Endothelial cell of umbilical vein (primary cell): ENCODE measurements at regions not wholly inside any gene's neighbourhood (a gene's known extent, or its start where the extent isn't known, plus 50 kb on each side); places are given as distances from the start of the nearest gene placed in this dataset.
A peak's percentile ranks its signal among the peaks of the same experiment; 100 is the strongest.

Experiments used
- BruUV-seq: library from RNA; stranded (reverse); fragments of 400-500 nt; replicated peaks from 2 replicates; lab custom pipeline; 2021; lab: Mats Ljungman, UMichigan
- CTCF ChIA-PET: fragments of 300-600, 350-600 bp; sonication (Branson Sonifier 250); formaldehyde crosslinking; loops from one replicate; lab custom pipeline; 2021; ENCODE audit warnings: antibody characterized with exemption, inconsistent platforms; lab: Charles Lee
- POLR2A ChIA-PET: fragments of 300-600, 350-600 bp; sonication (Branson Sonifier 250); formaldehyde crosslinking; loops from one replicate; lab custom pipeline; 2021; ENCODE audit warnings: antibody characterized with exemption, inconsistent platforms; lab: Charles Lee
- DNase-seq: peaks from one replicate; pipeline ENCODE4 v3.0.0-alpha.2; 2011; ENCODE audit warnings: low read depth, low spot score
- FAIRE-seq: peaks from 2 replicates; lab custom pipeline; 2011; peaks lifted over from hg19 to GRCh38; lab: Jason Lieb, UNC
- H2AFZ ChIP-seq: 2 replicates; pipeline ENCODE4 v1.6.0; 2012; ENCODE audit warnings: low read depth, low read length, control low read depth, inconsistent platforms
- H3K27ac ChIP-seq: 2 replicates; pipeline ENCODE4 v1.5.1; 2011; ENCODE audit warnings: low read depth, mild to moderate bottlenecking, control low read depth, low read length, moderate library complexity; ENCODE audit not compliant: insufficient read depth
- H3K27me3 ChIP-seq, 2 experiments: 2 replicates each; pipeline versions ENCODE4 v1.6.0 to v1.6.1; 2011; ENCODE audit warnings: low read length in 2 of 2, mixed read lengths in 1 of 2; ENCODE audit not compliant: control insufficient read depth in 2 of 2, insufficient read depth in 2 of 2
- H3K36me3 ChIP-seq, 2 experiments: 2 replicates in 1 of 2; 3 replicates in 1 of 2; pipeline ENCODE4 v1.5.1; 2011; ENCODE audit warnings: low read length in 2 of 2, mild to moderate bottlenecking in 1 of 2, moderate library complexity in 1 of 2; ENCODE audit not compliant: control insufficient read depth in 2 of 2, insufficient read depth in 2 of 2; ENCODE audit errors: extremely low read depth in 1 of 2
- H3K4me1 ChIP-seq: 3 replicates; pipeline ENCODE4 v1.5.1; 2011; ENCODE audit warnings: mild to moderate bottlenecking, low read length; ENCODE audit not compliant: control insufficient read depth, insufficient read depth; ENCODE audit errors: extremely low read depth
- H3K4me2 ChIP-seq: 2 replicates; pipeline ENCODE4 v1.6.1; 2011; ENCODE audit warnings: low read length, control low read depth, mixed read lengths; ENCODE audit not compliant: insufficient read depth
- H3K4me3 ChIP-seq, 3 experiments: fragments of 200-600 bp in 1 of 3; sonication (generic), shearing (Covaris generic) in 1 of 3; replicated peaks in 1 of 3; 2 replicates each; pipeline ENCODE4 v1.5.1; 2011 to 2016; ENCODE audit warnings: control low read depth in 3 of 3, low read length in 3 of 3, mild to moderate bottlenecking in 2 of 3, inconsistent platforms in 1 of 3, low read depth in 1 of 3, moderate library complexity in 1 of 3; ENCODE audit not compliant: insufficient read depth in 1 of 3
- H3K79me2 ChIP-seq: 2 replicates; pipeline ENCODE4 v1.6.0; 2012; ENCODE audit warnings: low read length, inconsistent platforms; ENCODE audit not compliant: control insufficient read depth, insufficient read depth
- H3K9ac ChIP-seq: replicated peaks from 2 replicates; pipeline ENCODE3; 2011; ENCODE audit warnings: low read length, control low read depth; ENCODE audit not compliant: insufficient read depth; ENCODE audit errors: extremely low read depth
- H3K9me1 ChIP-seq: replicated peaks from 3 replicates; pipeline ENCODE4 v1.6.0; 2011; ENCODE audit warnings: mild to moderate bottlenecking, low read length; ENCODE audit not compliant: control insufficient read depth, insufficient read depth; ENCODE audit errors: extremely low read depth
- H3K9me3 ChIP-seq: replicated peaks from 2 replicates; pipeline ENCODE4 v1.5.1; 2012; ENCODE audit warnings: low read length, inconsistent platforms; ENCODE audit not compliant: control insufficient read depth, insufficient read depth
- H4K20me1 ChIP-seq: replicated peaks from 2 replicates; pipeline ENCODE3; 2011; ENCODE audit warnings: mild to moderate bottlenecking, low read length; ENCODE audit not compliant: control insufficient read depth, insufficient read depth; ENCODE audit errors: extremely low read depth
- CTCF ChIP-seq, 2 donors: IDR thresholded peaks; 1 replicate in 1 of 2; 2 replicates in 1 of 2; pipeline ENCODE4 v1.5.1; 2011; ENCODE audit warnings: low read length in 2 of 2, mild to moderate bottlenecking in 2 of 2, moderate library complexity in 2 of 2, control low read depth in 1 of 2, inconsistent platforms in 1 of 2, low read depth in 1 of 2; ENCODE audit not compliant: insufficient read depth in 1 of 2; ENCODE audit errors: extremely low read depth in 1 of 2
- FOS ChIP-seq: IDR thresholded peaks from 2 replicates; pipeline ENCODE4 v1.6.1; 2011; ENCODE audit warnings: mild to moderate bottlenecking, low read length, moderate library complexity, borderline replicate concordance; ENCODE audit not compliant: insufficient read depth
- GATA2 ChIP-seq: IDR thresholded peaks from 2 replicates; pipeline ENCODE4 v1.7.0; 2011; ENCODE audit warnings: low read depth, mild to moderate bottlenecking, moderate library complexity, mixed read lengths, low read length; ENCODE audit not compliant: insufficient read length, insufficient read depth
- POLR2AphosphoS5 ChIP-seq: IDR thresholded peaks from 2 replicates; pipeline ENCODE4 v1.6.1; 2012; ENCODE audit warnings: low read depth, mild to moderate bottlenecking, control low read depth, low read length, moderate library complexity; ENCODE audit not compliant: insufficient read depth
- dilution Hi-C: fragments of 300-500 bp; cut with MboI; formaldehyde crosslinking; loops from one replicate; pipeline ENCODE4 v1.15.0; 2019; ENCODE audit warnings: low sequenced_read_pairs; ENCODE audit not compliant: extremely low pct_ligation_motif_present
- intact Hi-C: fragments of 100-400 bp; cut with micrococcal nuclease; formaldehyde crosslinking; loops from one replicate; pipeline ENCODE4 v1.10.0; 2022

- Histone ChIP-seq H3K79me2 (no peaks in the 10 kb centered on the region), H3K9ac (no peak overlapping the region), H2AFZ (peak overlapping the region; percentile 79), H3K4me1 (peaks cover 7% of the 10 kb centered on the region), H3K4me3 (no peak overlapping the region), H3K27me3 (no peaks in the 10 kb centered on the region), H3K4me2 (peak overlapping the region; percentile 12), H3K27ac (peak overlapping the region; percentile 29), H3K9me1 (no peaks in the 10 kb centered on the region), H3K9me3 (no peaks in the 10 kb centered on the region), H3K36me3 (no peaks in the 10 kb centered on the region), H4K20me1 (no peaks in the 10 kb centered on the region)
- BruUV-seq = no TSS peak
- intact Hi-C loops (no loop called here), dilution Hi-C loops (no loop called here)
- DNase-seq (peak; percentile 41), FAIRE-seq (peak; percentile 52)
- POLR2A ChIA-PET = no interaction called here
- TF ChIP-seq CTCF (IDR thresholded peaks at IDR 0.05; ENCODE audit: extremely low read depth in 1 of 2, insufficient read depth in 1 of 2, low read depth in 1 of 2, low read length in 2 of 2) = no peak
- TF ChIP-seq FOS = peak; percentile 26
- no peak for TF ChIP-seq POLR2AphosphoS5
- CTCF ChIA-PET = interaction anchor here (1.0 to 1.8 kb wide), 3 partner anchors 8 to 21 kb away, joined by 3 to 7 read pairs (median 4); no protein-coding TSS in a partner anchor
Observed at GRCh38 chr15:36407647-36408046, 171.8 kb upstream of the CDIN1 start.

- POLR2A ChIA-PET = no interaction called here
- Histone ChIP-seq H3K4me3 (no peak overlapping the region), H3K36me3 (no peaks in the 10 kb centered on the region), H3K9ac (no peak overlapping the region), H3K27me3 (no peaks in the 10 kb centered on the region), H2AFZ (no peak overlapping the region), H3K27ac (no peak overlapping the region), H3K4me1 (peaks cover 7% of the 10 kb centered on the region), H3K4me2 (no peak overlapping the region), H3K9me3 (no peaks in the 10 kb centered on the region), H3K9me1 (no peaks in the 10 kb centered on the region), H3K79me2 (no peaks in the 10 kb centered on the region), H4K20me1 (no peaks in the 10 kb centered on the region)
- DNase-seq (no peak), FAIRE-seq (no peak)
- intact Hi-C loops (no loop called here), dilution Hi-C loops (no loop called here)
- BruUV-seq = no TSS peak
- CTCF ChIA-PET = no interaction called here
- no peak for TF ChIP-seq GATA2
Observed at GRCh38 chr15:36409819-36410218, 169.6 kb upstream of the CDIN1 start.
